OCI-M1 (cell line): ENCODE measurements at regions not wholly inside any gene's neighbourhood (a gene's known extent, or its start where the extent isn't known, plus 50 kb on each side); places are given as distances from the start of the nearest gene placed in this dataset.
A peak's percentile ranks its signal among the peaks of the same experiment; 100 is the strongest.
"Not testable (repeated sequence)": the region's sequence is repeated elsewhere in the genome, so short reads cannot be mapped to it uniquely, and the experiment has no call there.

Experiments
- DNase-seq: peaks from one replicate; lab custom pipeline; 2025; lab: John Stamatoyannopoulos, UW

GRCh38 chr6:12478921-12479320 is 188.8 kb downstream of the EDN1 start:
- DNase-seq, result no peak

- DNase-seq, result no peak
Observed at GRCh38 chr6:12479451-12479850, 189.3 kb downstream of the EDN1 start.

- no peak for DNase-seq
Observed at GRCh38 chr6:12479881-12480280, 189.7 kb downstream of the EDN1 start.

- DNase-seq, result no peak
Observed at GRCh38 chr6:12480379-12480778, 190.2 kb downstream of the EDN1 start.

GRCh38 chr6:12481292-12481691 is 191.1 kb downstream of the EDN1 start:
- DNase-seq, result no peak

GRCh38 chr6:12481850-12482249 is 191.7 kb downstream of the EDN1 start:
- DNase-seq, result no peak

- DNase-seq, result peak; percentile 7
Observed at GRCh38 chr6:12482386-12483375, 192.5 kb downstream of the EDN1 start.

- peak; percentile 35 for DNase-seq
Observed at GRCh38 chr6:12483712-12484111, 193.6 kb downstream of the EDN1 start.

- DNase-seq, result no peak
Observed at GRCh38 chr6:12484519-12484918, 194.4 kb downstream of the EDN1 start.

GRCh38 chr6:12485226-12485764 is 195.1 kb downstream of the EDN1 start:
- DNase-seq, result no peak

- no peak for DNase-seq
Observed at GRCh38 chr6:12485837-12486236, 195.7 kb downstream of the EDN1 start.

GRCh38 chr6:12490351-12490903 is 200.3 kb downstream of the EDN1 start:
- DNase-seq, result no peak

GRCh38 chr6:12490904-12491571 is 200.9 kb downstream of the EDN1 start:
- peak; percentile 10 for DNase-seq

GRCh38 chr6:12492929-12493328 is 202.8 kb downstream of the EDN1 start:
- not testable (repeated sequence) for DNase-seq

GRCh38 chr6:12493446-12493845 is 203.3 kb downstream of the EDN1 start:
- DNase-seq, result no peak

- DNase-seq, result no peak
Observed at GRCh38 chr6:12494161-12494560, 204.0 kb downstream of the EDN1 start.

GRCh38 chr6:12501990-12502389 is 211.8 kb downstream of the EDN1 start:
- DNase-seq, result no peak

- peak; percentile 57 for DNase-seq
Observed at GRCh38 chr6:12504325-12504966, 212.1 kb upstream of the PHACTR1 start.

- peak; percentile 37 for DNase-seq
Observed at GRCh38 chr6:12505486-12505885, 211.1 kb upstream of the PHACTR1 start.

GRCh38 chr6:12506159-12506558 is 210.4 kb upstream of the PHACTR1 start:
- DNase-seq, result no peak

- DNase-seq, result no peak
Observed at GRCh38 chr6:12507636-12508035, 208.9 kb upstream of the PHACTR1 start.

GRCh38 chr6:12508553-12508952 is 208.0 kb upstream of the PHACTR1 start:
- no peak for DNase-seq
